GM18861 (cell line): ENCODE measurements at regions not wholly inside any gene's neighbourhood (a gene's known extent, or its start where the extent isn't known, plus 50 kb on each side); places are given as distances from the start of the nearest gene placed in this dataset.

Experiments used
- ATAC-seq: cut with Tn5 transposase; IDR thresholded peaks from one replicate; pipeline ENCODE4 v1.9.1; 2021; ENCODE audit not compliant: unreplicated experiment

GRCh38 chr2:83081826-83082690 is 1377.0 kb downstream of the SUCLG1 start:
- no peak for ATAC-seq

- no peak for ATAC-seq
These were observed 1380.1 kb downstream of the SUCLG1 start for GRCh38 chr2:83079007-83079406.

GRCh38 chr2:83072767-83073166 is 1386.3 kb downstream of the SUCLG1 start:
- ATAC-seq = no peak

DNA sequence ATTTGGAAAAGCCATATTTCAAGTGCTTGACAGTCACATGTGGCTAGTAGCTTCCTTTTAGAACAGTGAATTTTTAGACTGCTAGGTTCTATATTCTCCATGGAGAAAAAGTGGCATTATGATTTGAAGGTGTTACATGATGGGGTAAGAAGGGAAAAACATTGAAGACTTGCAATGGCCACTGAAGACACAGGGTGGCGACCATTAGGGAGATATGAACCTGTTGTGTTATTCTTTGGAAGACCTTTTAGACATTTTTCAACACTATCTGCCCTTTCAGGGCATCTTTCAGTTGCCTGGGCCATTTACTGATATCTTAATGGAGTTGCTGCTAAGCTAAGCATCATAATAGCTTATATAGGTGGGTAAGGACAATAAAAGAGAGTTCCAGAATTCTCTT is 1387.2 kb downstream of the SUCLG1 start:
- no peak for ATAC-seq

- ATAC-seq = no peak
These were observed 1387.7 kb downstream of the SUCLG1 start for GRCh38 chr2:83071352-83071751.

DNA sequence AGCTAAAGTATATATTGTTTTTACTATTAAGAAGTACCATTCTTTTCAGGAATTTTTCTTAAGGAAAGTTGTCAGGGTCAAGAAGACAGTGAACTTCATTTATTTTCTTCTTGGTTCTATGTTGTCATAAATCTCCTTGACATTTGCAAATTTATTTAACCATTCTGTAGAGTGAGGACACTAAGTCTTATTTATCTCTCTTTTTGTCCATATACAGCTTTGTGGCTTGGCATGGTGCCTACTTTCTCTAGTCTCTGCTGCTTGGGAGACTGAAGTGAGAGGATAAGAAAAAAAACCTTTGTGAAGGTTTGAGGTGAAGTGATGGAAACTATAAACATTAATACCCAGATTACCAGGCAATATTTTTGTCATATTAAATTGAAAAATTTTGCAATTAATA is 1389.4 kb downstream of the SUCLG1 start:
- ATAC-seq = no peak

- no peak for ATAC-seq
These were observed 1390.4 kb downstream of the SUCLG1 start for GRCh38 chr2:83068714-83069113.

- no peak for ATAC-seq
These were observed 1391.1 kb downstream of the SUCLG1 start for GRCh38 chr2:83067947-83068346.

DNA sequence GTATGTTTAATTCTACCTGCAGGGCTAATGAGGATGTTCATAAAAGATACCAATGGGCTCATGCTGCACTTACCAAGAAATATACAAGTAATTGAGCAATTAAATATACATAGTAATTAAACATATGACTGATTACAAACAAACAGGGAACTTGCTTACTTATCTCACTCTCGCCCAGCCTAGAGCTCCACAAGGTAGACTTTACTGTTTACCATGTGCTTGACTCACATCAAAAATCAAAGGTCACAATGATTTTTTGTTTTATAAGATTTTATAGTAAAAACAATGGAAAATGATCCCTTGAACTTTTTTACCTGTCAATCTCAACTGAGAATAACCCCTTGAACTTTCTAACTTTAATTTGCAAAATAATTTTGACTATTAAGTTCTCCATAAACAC is 1395.1 kb downstream of the SUCLG1 start:
- no peak for ATAC-seq

DNA sequence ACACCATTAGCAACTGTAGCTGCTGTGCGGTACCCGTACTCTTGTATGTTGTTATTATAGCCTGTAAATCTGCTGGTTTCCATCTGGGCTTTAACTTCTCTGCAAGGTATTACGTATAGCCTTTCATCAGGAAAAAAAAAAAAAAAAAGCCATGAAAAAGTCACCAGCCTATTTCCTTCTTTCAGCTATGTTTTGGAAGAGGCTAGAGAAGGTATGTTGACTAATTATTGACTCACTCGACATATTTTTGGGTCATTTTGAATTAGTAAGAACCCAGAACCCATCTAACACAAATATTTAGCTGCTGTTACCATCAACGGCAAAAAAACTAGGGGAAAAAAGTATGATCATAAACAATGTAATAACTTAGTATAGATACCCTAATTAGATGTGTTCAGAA is 1395.6 kb downstream of the SUCLG1 start:
- ATAC-seq = no peak

DNA sequence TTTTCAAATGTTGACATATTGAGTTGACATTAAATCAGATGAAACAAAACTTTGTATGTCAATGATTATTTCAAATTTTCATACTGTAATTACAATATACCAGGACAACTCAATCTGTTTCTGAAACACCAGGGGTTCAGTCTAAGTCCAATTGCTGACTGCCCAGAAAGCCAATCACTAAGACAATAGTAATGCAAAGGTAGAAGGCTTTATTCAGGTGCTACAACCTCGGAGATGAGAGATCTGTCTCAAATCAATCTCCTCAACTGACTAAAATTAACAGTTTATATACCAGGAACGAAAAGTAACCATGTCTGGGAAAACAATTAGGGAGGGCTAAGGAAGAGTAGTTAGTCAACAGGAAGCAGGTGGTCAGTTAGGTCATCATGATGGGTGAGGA is 1400.4 kb downstream of the SUCLG1 start:
- ATAC-seq = no peak

- ATAC-seq = no peak
These were observed 1403.6 kb downstream of the SUCLG1 start for GRCh38 chr2:83055376-83056010.

GRCh38 chr2:83054751-83055150 is 1404.3 kb downstream of the SUCLG1 start:
- no peak for ATAC-seq

DNA sequence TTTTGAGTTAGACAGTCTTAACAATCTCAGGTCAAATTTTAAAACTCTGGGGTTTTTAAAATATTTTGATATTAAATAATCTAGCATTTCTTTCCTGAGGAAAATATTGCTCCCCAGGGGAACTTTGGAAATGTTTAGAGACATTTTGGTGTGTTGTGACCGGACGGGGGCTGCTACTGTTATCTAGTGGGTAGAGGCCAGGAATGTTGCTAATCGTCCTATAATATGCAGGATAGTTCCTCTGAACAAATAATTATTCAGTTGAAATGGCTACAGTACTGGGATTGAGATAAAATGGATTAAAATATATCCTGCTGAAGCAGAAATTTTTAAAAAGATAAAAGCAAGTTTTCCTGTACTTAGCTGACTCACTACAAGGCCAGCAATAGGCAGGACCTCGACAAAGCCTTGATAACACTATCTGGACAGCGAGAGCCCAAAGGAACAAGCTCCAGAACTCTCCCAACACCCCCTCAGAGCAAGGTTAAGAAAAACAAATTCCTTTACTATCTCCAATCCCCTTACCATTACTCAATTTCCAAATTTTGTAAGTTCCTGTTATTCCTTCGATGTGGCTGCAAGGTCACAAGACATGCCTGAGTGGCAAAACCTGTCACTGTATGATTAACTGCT is 1407.4 kb downstream of the SUCLG1 start:
- no peak for ATAC-seq

- ATAC-seq = no peak
These were observed 1417.0 kb downstream of the SUCLG1 start for GRCh38 chr2:83042053-83042452.

- ATAC-seq = no peak
These were observed 1436.4 kb downstream of the SUCLG1 start for GRCh38 chr2:83022631-83023210.

- ATAC-seq = no peak
These were observed 1441.6 kb downstream of the SUCLG1 start for GRCh38 chr2:83017366-83018090.

GRCh38 chr2:83016343-83017110 is 1442.6 kb downstream of the SUCLG1 start:
- no peak for ATAC-seq

GRCh38 chr2:83015900-83016299 is 1443.2 kb downstream of the SUCLG1 start:
- no peak for ATAC-seq

- ATAC-seq = no peak
These were observed 1443.9 kb downstream of the SUCLG1 start for GRCh38 chr2:83015035-83015715.
